Gastrocnemius medialis (tissue), 4 donors: ENCODE measurements at regions not wholly inside any gene's neighbourhood (a gene's known extent, or its start where the extent isn't known, plus 50 kb on each side); places are given as distances from the start of the nearest gene placed in this dataset.
"Not testable (repeated sequence)": the region's sequence is repeated elsewhere in the genome, so short reads cannot be mapped to it uniquely, and the experiment has no call there.

Source experiments
- ATAC-seq, 2 donors: fragments of 150-250 bp; one replicate each; pipeline ENCODE4 v1.9.1; 2016
- DNase-seq, 2 donors: peaks; one replicate each; pipeline ENCODE4 v3.0.0-alpha.2; 2019
- H3K27ac ChIP-seq, 4 donors: fragments of 200-600 bp; sonication (generic); 1 replicate in 1 of 4; 2 replicates in 3 of 4; pipeline ENCODE4 v1.5.1; 2016 to 2018; ENCODE audit warnings: mild to moderate bottlenecking in 2 of 4, moderate library complexity in 1 of 4
- H3K27me3 ChIP-seq, 3 donors: fragments of 200-600 bp; sonication (generic) in 2 of 3; 1 replicate in 1 of 3; 2 replicates in 2 of 3; pipeline versions ENCODE4 v1.5.1 to v1.6.0; 2016 to 2019; ENCODE audit warnings: mild to moderate bottlenecking in 1 of 3, moderate library complexity in 1 of 3
- H3K36me3 ChIP-seq, 2 donors: fragments of 200-600 bp; sonication (generic) in 1 of 2; one replicate each; pipeline ENCODE4 v1.5.1; 2017 to 2018
- H3K4me1 ChIP-seq, 2 donors: fragments of 200-600 bp; sonication (generic) in 1 of 2; one replicate each; pipeline ENCODE4 v1.5.1; 2016 to 2017; ENCODE audit warnings: mild to moderate bottlenecking in 2 of 2
- H3K4me3 ChIP-seq, 4 donors: fragments of 200-600 bp; sonication (generic) in 3 of 4; 1 replicate in 1 of 4; 2 replicates in 3 of 4; pipeline ENCODE4 v1.5.1; 2016 to 2019; ENCODE audit warnings: mild to moderate bottlenecking in 2 of 4
- H3K9me3 ChIP-seq, 3 donors: fragments of 200-600 bp; sonication (generic) in 2 of 3; 1 replicate in 1 of 3; 2 replicates in 2 of 3; pipeline ENCODE4 v1.5.1; 2016 to 2019
- POLR2A ChIP-seq, 2 donors: fragments of 450-650 bp; IDR thresholded peaks; one replicate each; pipeline ENCODE4 v1.6.1; 2017; ENCODE audit warnings: antibody characterized with exemption in 2 of 2, mild to moderate bottlenecking in 2 of 2, moderate library complexity in 2 of 2
- in situ Hi-C, 4 donors: fragments of 200-750 bp; cut with MboI; loops; one replicate each; pipeline versions ENCODE4 v1.15.0 to v1.8.0; 2017; ENCODE audit warnings: low sequenced_read_pairs in 4 of 4
- intact Hi-C: fragments of 100-400 bp; cut with DNase I; formaldehyde crosslinking; loops from one replicate; pipeline ENCODE4 v1.15.1; 2023; ENCODE audit warnings: low total_unique reads
- TF ChIP-seq, protein P1 (sequence below), 5 experiments: fragments of 450-650 bp in 3 of 5; fragments of 200-600 bp in 2 of 5; sonication (generic) in 2 of 5; IDR thresholded peaks in 4 of 5; conservative IDR thresholded peaks in 1 of 5; 1 replicate in 4 of 5; 2 replicates in 1 of 5; pipeline ENCODE4 v1.5.1; 2016 to 2019; ENCODE audit warnings: antibody characterized with exemption in 5 of 5, mild to moderate bottlenecking in 3 of 5, moderate library complexity in 3 of 5

DNA sequence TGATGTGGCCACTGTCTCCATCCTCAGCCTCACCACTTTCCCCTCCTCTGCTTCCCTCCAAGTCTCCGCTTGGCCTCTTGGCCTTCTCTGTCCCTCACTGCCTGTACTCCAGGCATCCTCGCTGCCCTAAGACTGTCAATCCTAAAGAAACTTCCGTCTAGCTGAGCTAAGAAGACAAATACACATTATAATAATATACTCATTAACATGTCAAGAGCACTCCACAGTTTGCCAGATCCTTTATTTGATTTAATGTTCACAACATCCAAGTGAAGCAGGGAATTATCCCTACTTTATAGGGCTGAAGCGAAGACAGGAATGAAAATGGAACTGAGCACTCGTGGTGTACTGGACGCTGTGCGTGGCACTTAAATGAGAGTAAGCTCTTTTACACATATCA is 72.4 kb upstream of the SLC22A23 start:
- TF ChIP-seq, protein P1, sequence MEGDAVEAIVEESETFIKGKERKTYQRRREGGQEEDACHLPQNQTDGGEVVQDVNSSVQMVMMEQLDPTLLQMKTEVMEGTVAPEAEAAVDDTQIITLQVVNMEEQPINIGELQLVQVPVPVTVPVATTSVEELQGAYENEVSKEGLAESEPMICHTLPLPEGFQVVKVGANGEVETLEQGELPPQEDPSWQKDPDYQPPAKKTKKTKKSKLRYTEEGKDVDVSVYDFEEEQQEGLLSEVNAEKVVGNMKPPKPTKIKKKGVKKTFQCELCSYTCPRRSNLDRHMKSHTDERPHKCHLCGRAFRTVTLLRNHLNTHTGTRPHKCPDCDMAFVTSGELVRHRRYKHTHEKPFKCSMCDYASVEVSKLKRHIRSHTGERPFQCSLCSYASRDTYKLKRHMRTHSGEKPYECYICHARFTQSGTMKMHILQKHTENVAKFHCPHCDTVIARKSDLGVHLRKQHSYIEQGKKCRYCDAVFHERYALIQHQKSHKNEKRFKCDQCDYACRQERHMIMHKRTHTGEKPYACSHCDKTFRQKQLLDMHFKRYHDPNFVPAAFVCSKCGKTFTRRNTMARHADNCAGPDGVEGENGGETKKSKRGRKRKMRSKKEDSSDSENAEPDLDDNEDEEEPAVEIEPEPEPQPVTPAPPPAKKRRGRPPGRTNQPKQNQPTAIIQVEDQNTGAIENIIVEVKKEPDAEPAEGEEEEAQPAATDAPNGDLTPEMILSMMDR (IDR thresholded peaks at IDR 0.05 in 4 of 5, conservative IDR thresholded peaks at IDR 0.05 in 1 of 5): no peak
- no peak for TF ChIP-seq POLR2A (IDR thresholded peaks at IDR 0.05)
- DNase-seq: no peak
- no peaks in the 10 kb centered on the region for H3K4me1 ChIP-seq
- H3K9me3 ChIP-seq: no peaks in the 10 kb centered on the region
- H3K36me3 ChIP-seq: no peaks in the 10 kb centered on the region
- in situ Hi-C loops: no loop called here
- H3K27me3 ChIP-seq: no peaks in the 10 kb centered on the region
- no peak overlapping the region for H3K4me3 ChIP-seq
- no peak for ATAC-seq
- no peak overlapping the region for H3K27ac ChIP-seq
- intact Hi-C loops: no loop called here

DNA sequence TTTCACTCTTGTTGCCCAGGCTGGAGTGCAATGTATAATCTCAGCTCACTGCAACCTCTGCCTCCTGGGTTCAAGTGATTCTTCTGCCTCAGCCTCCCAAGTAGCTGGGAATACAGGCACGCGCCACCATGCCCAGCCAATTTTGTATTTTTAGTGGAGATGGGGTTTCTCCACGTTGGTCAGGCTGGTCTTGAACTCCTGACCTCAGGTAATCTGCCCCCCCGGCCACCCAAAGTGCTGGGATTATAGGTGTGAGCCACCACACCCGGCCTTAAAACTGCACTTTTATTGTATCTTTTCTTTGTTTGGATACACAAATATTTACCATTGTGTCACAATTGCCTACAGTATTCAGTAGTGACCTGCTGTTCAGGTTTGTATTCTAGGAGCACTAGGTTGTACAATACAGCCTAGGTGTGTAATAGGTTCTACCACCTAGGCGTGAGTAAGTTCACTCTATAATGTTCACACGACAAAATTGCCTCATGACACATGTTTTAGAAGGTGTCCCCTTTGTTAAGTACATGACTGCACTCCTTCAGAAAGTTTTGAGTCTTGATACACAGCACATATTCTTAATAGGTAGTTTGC is 71.3 kb upstream of the SLC22A23 start:
- ATAC-seq, H3K36me3 ChIP-seq, H3K4me1 ChIP-seq, H3K4me3 ChIP-seq, H3K27me3 ChIP-seq, DNase-seq, in situ Hi-C loops, H3K27ac ChIP-seq, intact Hi-C loops, H3K9me3 ChIP-seq: not testable (repeated sequence)

DNA sequence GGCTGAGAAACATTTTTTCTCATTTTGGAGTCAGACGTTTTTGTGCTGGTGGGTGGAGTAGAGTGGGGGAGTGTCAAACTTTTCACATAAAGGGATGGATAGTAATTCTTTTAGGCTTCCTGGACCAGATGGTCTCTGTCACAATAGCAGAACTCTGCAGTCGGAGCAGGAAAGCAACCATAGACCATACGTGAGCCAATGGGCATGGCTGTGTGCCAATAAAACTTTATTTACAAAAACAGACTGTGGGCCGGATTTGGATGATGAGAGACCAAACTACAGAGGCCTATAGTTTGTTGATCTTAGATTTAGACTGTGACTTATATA is 70.8 kb upstream of the SLC22A23 start:
- in situ Hi-C loops (no loop called here), intact Hi-C loops (no loop called here)
- Histone ChIP-seq H3K27me3 (no peaks in the 10 kb centered on the region), H3K36me3 (no peaks in the 10 kb centered on the region), H3K4me3 (no peak overlapping the region), H3K9me3 (no peaks in the 10 kb centered on the region), H3K4me1 (no peaks in the 10 kb centered on the region), H3K27ac (no peak overlapping the region)
- TF ChIP-seq, protein P1 (IDR thresholded peaks at IDR 0.05 in 4 of 5, conservative IDR thresholded peaks at IDR 0.05 in 1 of 5): no peak
- no peak for TF ChIP-seq POLR2A (IDR thresholded peaks at IDR 0.05)
- DNase-seq (no peak), ATAC-seq (no peak)

DNA sequence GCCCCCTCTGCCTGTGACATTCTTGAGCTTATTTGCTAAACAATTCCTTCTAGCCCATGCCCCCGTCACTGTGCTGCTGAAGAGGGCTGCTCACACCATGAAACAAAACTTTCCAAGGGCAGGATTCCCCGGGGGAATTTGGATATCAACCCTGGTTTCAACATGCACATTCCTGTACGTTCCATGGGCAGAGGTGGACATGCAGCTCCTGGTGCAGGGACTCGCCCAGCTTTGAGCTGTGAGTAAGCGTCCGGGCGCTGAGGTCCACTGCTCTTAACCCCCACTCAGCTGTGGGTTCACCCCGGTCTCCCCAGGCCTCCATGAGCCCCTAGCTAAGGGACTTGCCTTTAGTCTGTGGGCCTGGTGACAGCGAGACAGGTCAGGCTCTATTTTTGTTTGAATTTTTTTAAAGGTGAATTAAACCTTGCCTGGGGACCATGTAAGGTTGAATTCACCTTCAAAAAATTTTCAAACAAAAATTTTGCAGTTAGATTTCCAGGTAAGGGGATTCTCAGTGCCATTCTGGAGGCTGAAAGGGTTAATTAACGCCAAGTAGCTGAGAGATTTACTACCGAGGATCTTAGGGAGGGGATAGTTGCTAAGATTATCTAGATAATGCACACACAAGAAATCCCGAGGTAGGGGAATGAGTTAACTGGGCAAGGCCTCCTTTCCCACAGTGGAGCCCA is 70.3 kb upstream of the SLC22A23 start:
- in situ Hi-C loops: no loop called here
- no peak for TF ChIP-seq POLR2A (IDR thresholded peaks at IDR 0.05)
- TF ChIP-seq, protein P1 (IDR thresholded peaks at IDR 0.05 in 4 of 5, conservative IDR thresholded peaks at IDR 0.05 in 1 of 5): no peak
- H3K4me1 ChIP-seq: no peaks in the 10 kb centered on the region
- H3K9me3 ChIP-seq: no peaks in the 10 kb centered on the region
- H3K27me3 ChIP-seq: no peaks in the 10 kb centered on the region
- DNase-seq (no peak), ATAC-seq (no peak)
- H3K4me3 ChIP-seq: no peak overlapping the region
- no peaks in the 10 kb centered on the region for H3K36me3 ChIP-seq
- H3K27ac ChIP-seq: no peak overlapping the region
- intact Hi-C loops: no loop called here

DNA sequence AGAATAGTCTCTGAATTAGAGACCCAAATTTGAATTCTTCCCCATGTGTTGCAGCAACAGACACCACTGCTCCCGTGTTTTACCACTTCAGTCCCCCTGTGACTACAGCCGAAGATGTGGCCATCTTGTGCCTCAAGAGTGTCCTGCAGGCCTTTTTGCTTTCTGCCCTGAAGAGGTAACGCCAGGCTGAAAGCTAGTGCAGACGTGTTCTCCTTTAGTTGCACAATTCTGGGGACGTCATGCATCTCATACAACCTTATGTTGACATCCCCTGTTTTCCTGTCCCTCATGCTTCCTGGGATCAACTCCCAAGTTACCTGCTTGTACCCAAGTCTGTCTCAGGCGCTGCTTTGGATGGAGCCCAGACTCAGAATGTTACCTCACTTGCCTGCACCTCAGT is 69.1 kb upstream of the SLC22A23 start:
- H3K27me3 ChIP-seq: no peaks in the 10 kb centered on the region
- no peaks in the 10 kb centered on the region for H3K36me3 ChIP-seq
- H3K9me3 ChIP-seq: no peaks in the 10 kb centered on the region
- DNase-seq: no peak
- TF ChIP-seq, protein P1 (IDR thresholded peaks at IDR 0.05 in 4 of 5, conservative IDR thresholded peaks at IDR 0.05 in 1 of 5): no peak
- TF ChIP-seq POLR2A (IDR thresholded peaks at IDR 0.05): no peak
- H3K4me3 ChIP-seq: no peak overlapping the region
- no peaks in the 10 kb centered on the region for H3K4me1 ChIP-seq
- ATAC-seq: no peak
- intact Hi-C loops (no loop called here), in situ Hi-C loops (no loop called here)
- H3K27ac ChIP-seq: no peak overlapping the region
